Right ventricle myocardium inferior (tissue), 1 donor: ENCODE measurements at regions not wholly inside any gene's neighbourhood (a gene's known extent, or its start where the extent isn't known, plus 50 kb on each side); places are given as distances from the start of the nearest gene placed in this dataset.

Source experiments
- ATAC-seq: fragments of 200-7000 bp; cut with Tn5 transposase; one replicate; pipeline ENCODE4 v1.9.1; 2020; ENCODE audit warnings: mild to moderate bottlenecking, moderate library complexity
- DNase-seq: peaks from one replicate; pipeline ENCODE4 v3.0.0; 2021; ENCODE audit errors: missing footprints
- intact Hi-C: fragments of 100-400 bp; cut with DNase I; formaldehyde crosslinking; loops from one replicate; pipeline ENCODE4 v1.11.0; 2022
- donor health status: DM: no; HTN: yes; CAD: no; lungs with severe emphysema.

- DNase-seq (no peak), ATAC-seq (no peak)
- intact Hi-C loops, result no loop called here
Observed at GRCh38 chr18:54762386-54762785, 65.9 kb upstream of the RAB27B start.

DNA sequence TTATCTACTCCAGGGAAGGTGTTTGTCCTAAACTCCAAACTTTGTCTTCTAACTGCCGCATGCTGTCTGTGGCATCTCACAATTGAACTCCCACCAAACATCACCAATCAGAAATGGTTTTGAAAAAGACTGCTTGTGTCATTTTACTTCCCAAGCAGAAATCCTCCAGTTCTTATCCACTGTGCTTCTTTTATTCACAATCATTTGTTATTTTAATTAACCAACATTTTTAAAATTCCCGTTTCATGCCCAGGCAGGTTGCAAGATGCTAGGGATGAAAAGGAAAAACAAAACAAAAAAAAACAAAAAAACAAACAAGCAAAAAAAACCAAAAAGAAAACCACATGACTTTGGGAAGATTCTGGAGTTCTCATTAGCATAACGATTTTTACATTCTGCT lies 63.5 kb upstream of the RAB27B start:
- ATAC-seq (no peak), DNase-seq (no peak)
- intact Hi-C loops, result no loop called here

- no peak for ATAC-seq
- no peak for DNase-seq
Observed at GRCh38 chr18:54765636-54766375, 62.5 kb upstream of the RAB27B start.

DNA sequence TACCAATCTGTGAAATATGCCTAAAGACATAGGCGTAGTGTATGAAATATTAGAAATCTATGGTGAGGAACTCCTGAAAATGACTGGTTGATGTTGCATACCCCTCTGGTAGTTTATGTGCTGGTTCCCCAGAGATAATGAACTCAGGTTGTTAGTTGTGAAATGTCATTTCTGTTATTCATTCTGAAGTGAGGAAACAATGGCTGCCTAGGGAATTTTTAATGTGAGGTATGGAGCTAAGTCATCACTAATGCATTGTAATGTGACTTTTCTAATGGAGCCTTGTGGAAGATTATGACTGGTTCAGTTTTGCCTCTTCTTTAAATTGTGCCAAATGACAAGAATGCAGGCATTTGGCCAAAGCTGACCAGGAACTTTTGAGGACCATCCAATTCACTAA lies 61.6 kb upstream of the RAB27B start:
- ATAC-seq, result no peak
- intact Hi-C loops, result no loop called here

More at GRCh38 chr18:54765636-54766375, 62.5 kb upstream of the RAB27B start:
- intact Hi-C loops, result no loop called here

GRCh38 chr18:54767098-54767497 lies 61.2 kb upstream of the RAB27B start:
- DNase-seq (no peak), ATAC-seq (no peak)
- intact Hi-C loops, result no loop called here

More for the DNA sequence above, 61.6 kb upstream of the RAB27B start:
- DNase-seq, result no peak

DNA sequence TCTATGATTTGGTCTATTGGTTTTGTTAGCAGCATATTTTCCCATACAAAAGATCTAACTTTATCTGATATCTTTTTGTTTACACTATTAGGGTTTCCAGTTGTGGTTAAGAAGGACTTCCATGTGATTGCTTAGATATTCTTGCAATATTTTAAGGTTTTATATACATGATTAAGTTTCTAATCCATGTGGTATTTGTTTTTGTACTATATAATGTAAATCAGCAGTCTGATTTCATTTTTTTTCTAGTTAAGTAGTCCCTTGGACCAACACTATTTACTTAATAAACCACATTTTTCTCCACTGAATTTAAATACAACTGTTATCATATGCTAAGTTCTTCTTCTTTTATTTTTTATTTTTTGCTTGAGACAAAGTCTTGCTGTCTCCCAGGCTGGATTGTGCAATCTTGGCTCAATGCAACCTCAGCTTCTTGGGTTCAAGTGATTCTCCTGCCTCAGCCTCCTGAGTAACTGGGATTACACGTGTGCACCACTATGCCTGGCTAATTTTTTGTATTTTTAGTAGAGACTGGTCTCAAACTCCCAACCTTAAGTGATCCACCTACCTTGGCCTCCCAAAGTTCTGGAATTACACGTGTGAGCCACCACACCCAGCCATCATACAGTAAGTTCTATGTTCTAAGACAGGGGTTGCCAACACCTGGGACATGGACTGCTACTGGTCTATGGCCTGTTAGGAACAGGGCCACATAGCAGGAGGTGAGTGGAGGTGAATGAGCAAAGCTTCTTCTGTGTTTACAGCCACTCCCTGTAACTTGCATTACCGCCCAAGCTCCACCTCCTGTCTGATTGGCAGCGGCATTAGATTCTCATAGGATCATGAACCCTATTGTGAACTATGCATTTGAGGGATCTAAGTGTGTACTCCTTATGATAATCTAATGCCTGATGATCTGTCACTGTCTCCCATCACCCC lies 58.5 kb upstream of the RAB27B start:
- no peak for ATAC-seq
- intact Hi-C loops, result no loop called here

DNA sequence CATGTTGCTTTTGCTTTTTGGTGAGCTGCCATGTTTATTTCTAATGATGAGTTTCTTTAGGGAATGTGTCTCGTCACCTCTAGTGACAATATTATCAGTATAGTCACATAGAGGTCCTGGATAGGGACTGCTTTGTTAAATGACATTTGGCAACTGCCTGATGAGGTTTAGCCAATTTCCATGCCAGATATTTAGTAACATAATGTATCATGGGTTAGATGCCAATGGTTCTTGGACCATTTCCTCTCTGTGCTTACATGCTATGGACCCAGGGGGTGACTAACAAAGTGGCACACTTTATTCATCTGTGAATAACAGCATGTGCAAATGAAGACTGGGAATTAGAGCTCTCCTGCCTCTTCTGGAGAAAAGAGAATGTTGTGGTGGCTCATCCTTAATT lies 56.2 kb upstream of the RAB27B start:
- no peak for DNase-seq
- no peak for ATAC-seq
- intact Hi-C loops, result no loop called here

More for the DNA sequence above, 58.5 kb upstream of the RAB27B start:
- no peak for DNase-seq

DNA sequence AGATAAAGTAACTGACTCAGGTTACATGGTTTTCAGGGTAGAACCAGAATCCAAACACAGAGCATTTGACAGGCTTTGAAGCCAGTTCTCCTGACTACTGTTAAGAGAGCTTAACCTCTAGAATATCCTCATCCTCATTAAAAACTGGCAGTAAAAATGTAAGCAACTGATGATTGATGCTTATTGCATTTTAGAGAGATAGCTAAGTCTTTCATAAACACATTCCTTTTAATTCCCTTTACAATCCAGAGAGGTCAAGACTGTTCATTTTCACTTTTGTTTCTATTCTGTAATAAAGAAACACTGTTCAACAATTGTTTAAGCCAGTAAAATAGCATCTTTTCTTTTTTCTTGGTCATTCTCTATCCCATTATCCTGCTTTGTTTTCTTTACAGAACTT lies 53.9 kb upstream of the RAB27B start:
- ATAC-seq (no peak), DNase-seq (no peak)
- intact Hi-C loops, result no loop called here

GRCh38 chr18:54774981-54775665 lies 53.2 kb upstream of the RAB27B start:
- intact Hi-C loops, result no loop called here
- ATAC-seq, result no peak
- no peak for DNase-seq

- DNase-seq (no peak), ATAC-seq (no peak)
- intact Hi-C loops, result no loop called here
Observed at GRCh38 chr18:54775686-54776085, 52.6 kb upstream of the RAB27B start.

GRCh38 chr18:54776282-54776977 lies 51.8 kb upstream of the RAB27B start:
- no peak for DNase-seq
- no peak for ATAC-seq

DNA sequence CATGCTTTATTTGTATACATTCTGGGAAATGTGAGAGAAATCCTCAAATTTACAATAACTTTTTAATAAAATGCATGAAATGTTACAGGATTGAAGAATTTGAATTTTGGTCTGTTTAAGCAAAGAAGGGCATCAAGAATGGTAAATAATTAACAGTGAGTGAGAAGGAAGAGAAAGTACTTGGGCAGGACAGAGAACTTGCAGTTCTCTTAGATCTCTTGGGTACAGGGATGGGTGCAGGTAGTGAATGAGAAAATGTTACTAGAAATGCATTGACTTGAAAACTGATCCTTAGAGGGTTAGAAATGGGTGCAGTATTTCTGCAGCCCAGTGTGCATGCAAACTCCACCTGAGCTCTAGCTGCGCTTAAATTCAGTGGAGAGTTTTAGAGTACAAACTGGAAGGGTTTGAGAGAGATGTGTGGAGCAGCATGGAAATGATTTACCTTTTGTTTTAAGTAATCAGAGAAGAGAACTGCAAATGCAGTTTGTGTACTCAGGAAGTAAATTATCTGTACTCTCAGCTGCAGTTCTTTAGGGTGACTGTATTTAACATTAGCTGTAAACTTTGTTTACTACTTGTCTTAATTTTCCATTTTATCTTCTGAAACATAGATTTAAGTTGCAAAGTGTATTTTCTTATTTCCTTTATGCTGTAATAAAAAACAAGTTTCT lies 51.0 kb upstream of the RAB27B start:
- intact Hi-C loops, result no loop called here
- ATAC-seq (no peak), DNase-seq (no peak)

More at GRCh38 chr18:54776282-54776977, 51.8 kb upstream of the RAB27B start:
- intact Hi-C loops, result no loop called here

DNA sequence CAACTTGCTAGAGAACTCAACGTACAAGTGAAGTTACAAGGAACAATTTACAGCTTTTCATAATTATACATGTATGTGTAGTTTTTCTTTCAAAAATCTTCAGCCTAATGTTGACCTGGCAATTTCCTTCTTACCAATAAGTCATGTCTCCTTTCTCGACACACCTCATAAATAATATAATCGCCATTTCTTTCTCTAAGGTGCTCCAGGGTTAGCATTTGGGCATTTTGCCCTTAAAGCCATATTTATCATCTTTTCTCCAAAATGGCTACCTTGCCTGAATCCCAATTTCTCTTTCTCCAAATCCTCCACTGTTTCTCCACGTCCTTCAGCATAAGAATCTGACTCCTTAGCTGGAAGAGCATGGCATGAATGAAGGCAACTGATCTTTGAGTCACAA lies 50.3 kb upstream of the RAB27B start:
- DNase-seq (no peak), ATAC-seq (no peak)
- intact Hi-C loops, result no loop called here
